ENCODE measurements at regions not wholly inside any gene's neighbourhood (a gene's known extent, or its start where the extent isn't known, plus 50 kb on each side); places are given as distances from the start of the nearest gene placed in this dataset.
"Not testable (repeated sequence)": the region's sequence is repeated elsewhere in the genome, so short reads cannot be mapped to it uniquely, and the experiment has no call there.

GRCh38 chr5:51201708-51202107, 181.5 kb upstream of the ISL1 start:
- DNase-seq (ENCODE audit: low read depth, low spot score), result no peak
- in situ Hi-C loops (cut with HindIII; ENCODE audit: low pct_unique_long_range_greater_than_20kb, low sequenced_read_pairs), result no loop called here

- DNase-seq (ENCODE audit: low read depth, low spot score), result no peak
- in situ Hi-C loops (cut with HindIII; ENCODE audit: low pct_unique_long_range_greater_than_20kb, low sequenced_read_pairs), result no loop called here
Measured at GRCh38 chr5:51202161-51202560, 181.1 kb upstream of the ISL1 start.

GRCh38 chr5:51203598-51203997, 179.7 kb upstream of the ISL1 start:
- in situ Hi-C loops (cut with HindIII; ENCODE audit: low pct_unique_long_range_greater_than_20kb, low sequenced_read_pairs), result no loop called here
- DNase-seq (ENCODE audit: low read depth, low spot score), result no peak

- in situ Hi-C loops (cut with HindIII; ENCODE audit: low pct_unique_long_range_greater_than_20kb, low sequenced_read_pairs), result no loop called here
Measured at GRCh38 chr5:51208296-51208695, 175.0 kb upstream of the ISL1 start.

GRCh38 chr5:51214746-51215145, 168.5 kb upstream of the ISL1 start:
- in situ Hi-C loops (cut with HindIII; ENCODE audit: low pct_unique_long_range_greater_than_20kb, low sequenced_read_pairs), result no loop called here
- no peak for DNase-seq (ENCODE audit: low read depth, low spot score)

More at GRCh38 chr5:51208296-51208695, 175.0 kb upstream of the ISL1 start:
- DNase-seq (ENCODE audit: low read depth, low spot score), result no peak

- no peak for DNase-seq (ENCODE audit: low read depth, low spot score)
- in situ Hi-C loops (cut with HindIII; ENCODE audit: low pct_unique_long_range_greater_than_20kb, low sequenced_read_pairs), result no loop called here
Measured at GRCh38 chr5:51225789-51226742, 157.2 kb upstream of the ISL1 start.

- no peak for DNase-seq (ENCODE audit: low read depth, low spot score)
- in situ Hi-C loops (cut with HindIII; ENCODE audit: low pct_unique_long_range_greater_than_20kb, low sequenced_read_pairs), result no loop called here
Measured at GRCh38 chr5:51227963-51228470, 155.2 kb upstream of the ISL1 start.

GRCh38 chr5:51230336-51230735, 152.9 kb upstream of the ISL1 start:
- in situ Hi-C loops (cut with HindIII; ENCODE audit: low pct_unique_long_range_greater_than_20kb, low sequenced_read_pairs), result no loop called here
- no peak for DNase-seq (ENCODE audit: low read depth, low spot score)

- no peak for DNase-seq (ENCODE audit: low read depth, low spot score)
- in situ Hi-C loops (cut with HindIII; ENCODE audit: low pct_unique_long_range_greater_than_20kb, low sequenced_read_pairs), result no loop called here
Measured at GRCh38 chr5:51242456-51242855, 140.8 kb upstream of the ISL1 start.

- in situ Hi-C loops (cut with HindIII; ENCODE audit: low pct_unique_long_range_greater_than_20kb, low sequenced_read_pairs); DNase-seq (ENCODE audit: low read depth, low spot score): not testable (repeated sequence)
Measured at GRCh38 chr5:51250957-51251356, 132.3 kb upstream of the ISL1 start.

GRCh38 chr5:51271261-51271660, 112.0 kb upstream of the ISL1 start:
- in situ Hi-C loops (cut with HindIII; ENCODE audit: low pct_unique_long_range_greater_than_20kb, low sequenced_read_pairs), result no loop called here
- DNase-seq (ENCODE audit: low read depth, low spot score), result no peak

- in situ Hi-C loops (cut with HindIII; ENCODE audit: low pct_unique_long_range_greater_than_20kb, low sequenced_read_pairs), result no loop called here
- no peak for DNase-seq (ENCODE audit: low read depth, low spot score)
Measured at GRCh38 chr5:51273021-51273420, 110.2 kb upstream of the ISL1 start.

- in situ Hi-C loops (cut with HindIII; ENCODE audit: low pct_unique_long_range_greater_than_20kb, low sequenced_read_pairs), result no loop called here
- no peak for DNase-seq (ENCODE audit: low read depth, low spot score)
Measured at GRCh38 chr5:51273871-51274270, 109.4 kb upstream of the ISL1 start.

GRCh38 chr5:51275428-51275827, 107.8 kb upstream of the ISL1 start:
- in situ Hi-C loops (cut with HindIII; ENCODE audit: low pct_unique_long_range_greater_than_20kb, low sequenced_read_pairs), result no loop called here
- DNase-seq (ENCODE audit: low read depth, low spot score), result no peak

- DNase-seq (ENCODE audit: low read depth, low spot score), result no peak
- in situ Hi-C loops (cut with HindIII; ENCODE audit: low pct_unique_long_range_greater_than_20kb, low sequenced_read_pairs), result no loop called here
Measured at GRCh38 chr5:51276250-51276649, 107.0 kb upstream of the ISL1 start.

GRCh38 chr5:51278539-51278938, 104.7 kb upstream of the ISL1 start:
- in situ Hi-C loops (cut with HindIII; ENCODE audit: low pct_unique_long_range_greater_than_20kb, low sequenced_read_pairs), result no loop called here
- DNase-seq (ENCODE audit: low read depth, low spot score), result no peak

GRCh38 chr5:51279983-51280706, 103.1 kb upstream of the ISL1 start:
- in situ Hi-C loops (cut with HindIII; ENCODE audit: low pct_unique_long_range_greater_than_20kb, low sequenced_read_pairs), result no loop called here
- DNase-seq (ENCODE audit: low read depth, low spot score), result no peak

GRCh38 chr5:51286046-51286445, 97.2 kb upstream of the ISL1 start:
- no peak for DNase-seq (ENCODE audit: low read depth, low spot score)
- in situ Hi-C loops (cut with HindIII; ENCODE audit: low pct_unique_long_range_greater_than_20kb, low sequenced_read_pairs), result no loop called here

GRCh38 chr5:51302343-51302742, 80.9 kb upstream of the ISL1 start:
- in situ Hi-C loops (cut with HindIII; ENCODE audit: low pct_unique_long_range_greater_than_20kb, low sequenced_read_pairs), result no loop called here
- no peak for DNase-seq (ENCODE audit: low read depth, low spot score)

All from SK-MEL-5 (cell line).